Nephron progenitor cell (in vitro differentiated cells): ENCODE measurements at regions not wholly inside any gene's neighbourhood (a gene's known extent, or its start where the extent isn't known, plus 50 kb on each side); places are given as distances from the start of the nearest gene placed in this dataset.

ENCODE experiments used
- DNase-seq: peaks from one replicate; pipeline ENCODE4 v3.0.0; 2021
- H3K27ac Mint-ChIP-seq: 2 replicates; pipeline ENCODE4 v1.8.0; 2021; ENCODE audit warnings: mild to moderate bottlenecking, moderate library complexity, mixed read lengths
- H3K27me3 Mint-ChIP-seq: 2 replicates; pipeline ENCODE4 v1.8.0; 2021; ENCODE audit warnings: mild to moderate bottlenecking, low read depth, mixed read lengths; ENCODE audit not compliant: poor library complexity
- H3K36me3 Mint-ChIP-seq: 2 replicates; pipeline ENCODE4 v1.8.0; 2021; ENCODE audit warnings: low read depth, mixed read lengths
- H3K4me1 Mint-ChIP-seq: 2 replicates; pipeline ENCODE4 v1.8.0; 2021; ENCODE audit warnings: mixed read lengths
- H3K4me3 Mint-ChIP-seq: 2 replicates; pipeline ENCODE4 v1.8.0; 2021; ENCODE audit warnings: mild to moderate bottlenecking, moderate library complexity, mixed read lengths
- H3K9me3 Mint-ChIP-seq: 2 replicates; pipeline ENCODE4 v1.8.0; 2021; ENCODE audit warnings: mild to moderate bottlenecking, moderate library complexity, mixed read lengths
- TF ChIP-seq, protein P1 (sequence below): fragments of 200-600 bp; sonication (generic); IDR thresholded peaks from 2 replicates; pipeline ENCODE4 v1.5.0; 2021; ENCODE audit warnings: antibody characterized with exemption

DNA sequence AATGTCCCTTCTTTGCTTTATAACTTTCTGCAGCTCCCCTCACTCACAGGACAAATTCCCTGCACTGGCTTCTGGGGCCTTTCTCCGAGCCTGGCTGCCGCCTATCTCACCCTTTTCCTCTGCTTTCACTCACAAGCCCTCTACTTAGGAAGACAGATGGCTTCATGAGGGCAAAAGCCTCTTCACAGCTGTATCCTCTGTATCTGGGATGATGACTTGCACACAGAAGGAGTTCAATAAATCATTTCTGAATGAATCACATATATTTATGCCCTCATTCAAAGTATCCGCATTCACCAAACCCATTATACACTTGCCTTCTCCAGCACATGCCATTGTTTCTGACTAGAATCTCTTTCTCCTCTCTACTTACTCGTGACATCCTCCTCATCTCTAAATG, 159.0 kb upstream of the RIPOR2 start:
- no peak for DNase-seq
- no peaks in the 10 kb centered on the region for H3K36me3 Mint-ChIP-seq
- H3K9me3 Mint-ChIP-seq = no peaks in the 10 kb centered on the region
- peaks cover 22% of the 10 kb centered on the region for H3K27me3 Mint-ChIP-seq
- no peaks in the 10 kb centered on the region for H3K4me1 Mint-ChIP-seq
- H3K27ac Mint-ChIP-seq = no peak overlapping the region
- H3K4me3 Mint-ChIP-seq = no peak overlapping the region
- TF ChIP-seq, protein P1, sequence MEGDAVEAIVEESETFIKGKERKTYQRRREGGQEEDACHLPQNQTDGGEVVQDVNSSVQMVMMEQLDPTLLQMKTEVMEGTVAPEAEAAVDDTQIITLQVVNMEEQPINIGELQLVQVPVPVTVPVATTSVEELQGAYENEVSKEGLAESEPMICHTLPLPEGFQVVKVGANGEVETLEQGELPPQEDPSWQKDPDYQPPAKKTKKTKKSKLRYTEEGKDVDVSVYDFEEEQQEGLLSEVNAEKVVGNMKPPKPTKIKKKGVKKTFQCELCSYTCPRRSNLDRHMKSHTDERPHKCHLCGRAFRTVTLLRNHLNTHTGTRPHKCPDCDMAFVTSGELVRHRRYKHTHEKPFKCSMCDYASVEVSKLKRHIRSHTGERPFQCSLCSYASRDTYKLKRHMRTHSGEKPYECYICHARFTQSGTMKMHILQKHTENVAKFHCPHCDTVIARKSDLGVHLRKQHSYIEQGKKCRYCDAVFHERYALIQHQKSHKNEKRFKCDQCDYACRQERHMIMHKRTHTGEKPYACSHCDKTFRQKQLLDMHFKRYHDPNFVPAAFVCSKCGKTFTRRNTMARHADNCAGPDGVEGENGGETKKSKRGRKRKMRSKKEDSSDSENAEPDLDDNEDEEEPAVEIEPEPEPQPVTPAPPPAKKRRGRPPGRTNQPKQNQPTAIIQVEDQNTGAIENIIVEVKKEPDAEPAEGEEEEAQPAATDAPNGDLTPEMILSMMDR = no peak

DNA sequence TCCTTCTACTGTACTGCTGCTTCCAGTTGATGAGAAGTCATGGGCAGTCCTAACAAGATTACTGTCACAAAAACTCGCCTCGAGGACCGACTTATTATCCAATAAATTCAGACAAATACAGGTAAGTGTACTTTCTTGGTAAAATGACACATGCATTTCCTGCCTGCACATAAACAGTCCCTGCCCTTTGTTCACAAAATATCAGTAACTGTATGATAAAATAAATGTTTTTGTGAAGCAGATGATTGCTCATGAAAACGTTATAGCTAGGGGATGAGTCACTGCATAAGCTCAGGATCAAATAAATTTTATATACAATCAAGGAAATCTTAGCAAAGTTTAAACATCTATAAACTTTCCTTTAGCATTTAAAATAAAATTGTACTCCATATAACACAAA, 164.5 kb upstream of the RIPOR2 start:
- H3K27me3 Mint-ChIP-seq = peaks cover 10% of the 10 kb centered on the region
- no peaks in the 10 kb centered on the region for H3K9me3 Mint-ChIP-seq
- TF ChIP-seq, protein P1 = no peak
- no peak overlapping the region for H3K4me3 Mint-ChIP-seq
- H3K4me1 Mint-ChIP-seq = no peaks in the 10 kb centered on the region
- no peak for DNase-seq
- H3K36me3 Mint-ChIP-seq = no peaks in the 10 kb centered on the region
- no peak overlapping the region for H3K27ac Mint-ChIP-seq

DNA sequence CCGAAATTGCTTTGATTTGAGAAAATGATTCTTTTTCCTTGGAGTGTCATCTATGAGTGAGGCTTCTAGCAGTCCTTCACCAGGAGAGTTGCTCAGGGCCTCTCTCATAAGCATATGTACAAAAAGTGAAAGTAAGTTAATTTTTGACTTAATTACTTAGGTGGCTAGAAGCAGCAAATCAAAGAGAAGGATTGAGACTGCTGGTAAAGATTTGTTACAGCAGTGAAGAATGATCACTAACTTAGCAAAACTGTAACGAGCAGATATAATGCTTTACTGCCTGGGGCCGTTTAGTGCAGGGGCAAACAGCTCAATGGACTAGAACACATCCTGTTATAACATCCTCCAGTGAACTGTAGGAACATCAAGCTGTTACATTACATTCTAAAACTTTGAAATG, 167.8 kb upstream of the RIPOR2 start:
- Mint-ChIP-seq H3K4me3 (no peak overlapping the region), H3K4me1 (no peaks in the 10 kb centered on the region), H3K27ac (no peak overlapping the region), H3K9me3 (no peaks in the 10 kb centered on the region), H3K27me3 (peaks cover 11% of the 10 kb centered on the region), H3K36me3 (no peaks in the 10 kb centered on the region)
- TF ChIP-seq, protein P1 = no peak
- DNase-seq = no peak

DNA sequence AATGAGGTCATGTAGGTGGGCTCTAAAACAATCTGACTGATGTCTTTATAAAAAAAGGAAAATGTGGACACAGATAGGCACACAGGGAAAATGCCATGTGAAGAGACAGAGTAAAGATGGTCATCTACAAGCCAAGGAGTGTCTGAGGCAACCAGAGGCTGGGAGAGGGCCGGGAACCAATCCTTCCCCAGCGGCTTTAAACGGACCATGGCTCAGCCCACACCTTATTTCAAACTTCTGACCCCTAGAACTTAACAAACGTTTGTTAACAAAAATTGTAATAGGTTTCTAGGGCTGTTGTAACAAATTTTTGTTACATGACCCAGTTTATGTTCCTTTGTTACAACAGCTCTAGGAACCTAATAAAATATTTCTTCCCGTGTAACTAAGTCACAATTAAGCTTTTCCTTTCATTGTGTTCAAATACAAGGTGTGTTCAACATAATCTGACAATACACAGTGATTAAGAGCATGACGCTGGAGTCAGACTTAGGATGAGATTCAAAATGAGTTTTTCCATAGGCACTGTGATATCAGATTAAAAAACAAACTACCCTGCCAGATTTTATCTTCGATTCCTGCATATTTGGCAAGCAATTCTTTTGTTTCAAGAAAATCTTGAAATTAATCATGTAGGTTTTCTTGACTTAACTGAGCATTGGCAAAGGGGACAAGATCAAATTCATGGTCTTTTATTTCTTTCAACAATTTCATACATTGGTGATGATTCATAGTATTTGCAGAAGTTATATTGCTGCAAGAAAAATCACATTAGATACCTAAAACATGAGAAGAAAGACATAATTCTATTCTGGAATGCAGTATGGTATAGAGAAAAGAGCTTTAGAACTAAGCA, 169.5 kb upstream of the RIPOR2 start:
- TF ChIP-seq, protein P1 = no peak
- no peak overlapping the region for H3K4me3 Mint-ChIP-seq
- H3K27me3 Mint-ChIP-seq = peaks cover 5% of the 10 kb centered on the region
- H3K27ac Mint-ChIP-seq = no peak overlapping the region
- no peak for DNase-seq
- no peaks in the 10 kb centered on the region for H3K36me3 Mint-ChIP-seq
- H3K9me3 Mint-ChIP-seq = no peaks in the 10 kb centered on the region
- no peaks in the 10 kb centered on the region for H3K4me1 Mint-ChIP-seq

DNA sequence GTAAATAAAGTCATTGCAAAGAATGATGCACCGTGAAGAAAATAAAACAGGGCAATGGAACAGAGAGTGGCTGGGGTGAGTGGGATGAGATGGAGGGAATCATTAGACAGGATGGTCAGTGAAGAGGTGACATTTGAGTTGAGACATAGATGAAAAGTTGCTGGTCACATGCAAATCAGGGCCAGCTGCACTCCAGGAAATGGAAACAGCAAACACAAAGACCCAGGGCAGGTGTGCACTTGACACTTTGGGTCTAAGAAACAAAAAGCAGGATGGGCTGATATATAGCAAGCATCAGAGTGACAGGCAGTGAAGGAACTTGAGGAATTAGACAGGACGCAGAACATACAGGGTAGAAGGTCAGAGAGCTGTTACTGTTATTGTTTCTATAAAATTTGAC, 171.5 kb upstream of the RIPOR2 start:
- TF ChIP-seq, protein P1 = no peak
- H3K27ac Mint-ChIP-seq = no peak overlapping the region
- no peak for DNase-seq
- no peaks in the 10 kb centered on the region for H3K9me3 Mint-ChIP-seq
- no peak overlapping the region for H3K4me3 Mint-ChIP-seq
- H3K36me3 Mint-ChIP-seq = no peaks in the 10 kb centered on the region
- peaks cover under 1% of the 10 kb centered on the region for H3K4me1 Mint-ChIP-seq
- peaks cover 5% of the 10 kb centered on the region for H3K27me3 Mint-ChIP-seq

DNA sequence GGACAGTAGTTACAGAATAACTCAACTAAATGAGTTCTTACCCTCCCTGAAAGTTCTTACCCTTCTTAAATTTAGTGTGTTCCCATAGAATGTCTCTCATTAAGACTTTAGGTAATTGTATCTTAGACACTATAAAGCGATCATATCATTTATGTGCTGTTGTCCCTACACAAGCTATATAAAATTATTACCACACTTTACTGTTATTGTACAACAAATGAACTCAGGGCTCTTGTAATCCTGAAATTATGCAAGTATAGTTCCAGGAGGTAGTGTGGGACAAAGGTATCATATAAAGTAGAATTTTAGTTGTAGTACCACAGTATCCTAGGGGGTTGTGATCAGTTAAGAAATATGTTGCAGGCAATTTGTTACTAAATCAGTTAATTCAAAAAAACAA, 167.4 kb upstream of the CARMIL1 start:
- Mint-ChIP-seq H3K27me3 (peaks cover 13% of the 10 kb centered on the region), H3K9me3 (no peaks in the 10 kb centered on the region), H3K4me3 (no peak overlapping the region), H3K27ac (no peak overlapping the region), H3K36me3 (no peaks in the 10 kb centered on the region), H3K4me1 (peaks cover 5% of the 10 kb centered on the region)
- DNase-seq = no peak
- TF ChIP-seq, protein P1 = no peak
